ENCODE measurements at regions not wholly inside any gene's neighbourhood (a gene's known extent, or its start where the extent isn't known, plus 50 kb on each side); places are given as distances from the start of the nearest gene placed in this dataset.

GRCh38 chr22:48841881-48842582, 985.6 kb downstream of the BRD1 start:
- Histone ChIP-seq H3K36me3 (ENCODE audit: control insufficient read depth, insufficient read depth, low read length) (no peaks in the 10 kb centered on the region), H3K4me3 (ENCODE audit: low read depth, low read length) (no peak overlapping the region), H3K27me3 (ENCODE audit: control insufficient read depth, insufficient read depth, low read length) (no peaks in the 10 kb centered on the region)
- no peak for DNase-seq (ENCODE audit: low read depth)
- no peak for TF ChIP-seq CTCF (IDR thresholded peaks at IDR 0.05; ENCODE audit: insufficient read depth, low read depth, low read length)
- CTCF ChIA-PET, result no interaction called here
- POLR2A ChIA-PET, result no interaction called here

GRCh38 chr22:48840112-48840949, 987.3 kb downstream of the BRD1 start:
- ChIA-PET CTCF (no interaction called here), POLR2A (no interaction called here)
- no peak for TF ChIP-seq CTCF (IDR thresholded peaks at IDR 0.05; ENCODE audit: insufficient read depth, low read depth, low read length)
- DNase-seq (ENCODE audit: low read depth), result no peak
- no peak overlapping the region for H3K4me3 ChIP-seq (ENCODE audit: low read depth, low read length)
- H3K27me3 ChIP-seq (ENCODE audit: control insufficient read depth, insufficient read depth, low read length), result no peaks in the 10 kb centered on the region
- H3K36me3 ChIP-seq (ENCODE audit: control insufficient read depth, insufficient read depth, low read length), result no peaks in the 10 kb centered on the region

GRCh38 chr22:48838846-48839730, 988.6 kb downstream of the BRD1 start:
- DNase-seq (ENCODE audit: low read depth), result no peak
- CTCF ChIA-PET, result no interaction called here
- POLR2A ChIA-PET, result no interaction called here
- Histone ChIP-seq H3K4me3 (ENCODE audit: low read depth, low read length) (no peak overlapping the region), H3K27me3 (ENCODE audit: control insufficient read depth, insufficient read depth, low read length) (no peaks in the 10 kb centered on the region), H3K36me3 (ENCODE audit: control insufficient read depth, insufficient read depth, low read length) (no peaks in the 10 kb centered on the region)
- TF ChIP-seq CTCF (IDR thresholded peaks at IDR 0.05; ENCODE audit: insufficient read depth, low read depth, low read length), result no peak

- Histone ChIP-seq H3K36me3 (ENCODE audit: control insufficient read depth, insufficient read depth, low read length) (no peaks in the 10 kb centered on the region), H3K27me3 (ENCODE audit: control insufficient read depth, insufficient read depth, low read length) (no peaks in the 10 kb centered on the region), H3K4me3 (ENCODE audit: low read depth, low read length) (no peak overlapping the region)
- DNase-seq (ENCODE audit: low read depth), result no peak
- ChIA-PET CTCF (no interaction called here), POLR2A (no interaction called here)
- TF ChIP-seq CTCF (IDR thresholded peaks at IDR 0.05; ENCODE audit: insufficient read depth, low read depth, low read length), result no peak
These were observed 989.3 kb downstream of the BRD1 start for GRCh38 chr22:48838376-48838775.

Measured in BJ (cell line).